ENCODE measurements at regions not wholly inside any gene's neighbourhood (a gene's known extent, or its start where the extent isn't known, plus 50 kb on each side); places are given as distances from the start of the nearest gene placed in this dataset.

DNA sequence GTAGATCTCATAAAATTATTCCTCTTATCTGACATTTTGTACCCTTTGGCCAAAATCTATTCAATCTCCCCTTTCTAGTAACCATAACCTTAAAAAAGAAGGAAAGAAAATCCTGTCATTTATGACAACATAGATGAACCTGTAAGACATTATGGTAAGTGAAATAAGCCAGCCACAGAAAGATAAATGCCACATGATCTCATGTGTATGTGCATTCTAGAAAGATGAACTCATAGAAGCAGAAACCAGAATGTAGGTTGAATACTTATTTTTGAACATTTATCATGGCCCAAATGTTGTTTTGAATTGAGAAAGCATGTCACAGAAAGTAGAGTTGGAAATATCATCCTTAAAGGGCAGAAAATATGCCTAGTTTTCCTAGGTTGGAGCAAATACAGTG, 1053.6 kb downstream of the SLC6A15 start:
- TF ChIP-seq, protein P1, sequence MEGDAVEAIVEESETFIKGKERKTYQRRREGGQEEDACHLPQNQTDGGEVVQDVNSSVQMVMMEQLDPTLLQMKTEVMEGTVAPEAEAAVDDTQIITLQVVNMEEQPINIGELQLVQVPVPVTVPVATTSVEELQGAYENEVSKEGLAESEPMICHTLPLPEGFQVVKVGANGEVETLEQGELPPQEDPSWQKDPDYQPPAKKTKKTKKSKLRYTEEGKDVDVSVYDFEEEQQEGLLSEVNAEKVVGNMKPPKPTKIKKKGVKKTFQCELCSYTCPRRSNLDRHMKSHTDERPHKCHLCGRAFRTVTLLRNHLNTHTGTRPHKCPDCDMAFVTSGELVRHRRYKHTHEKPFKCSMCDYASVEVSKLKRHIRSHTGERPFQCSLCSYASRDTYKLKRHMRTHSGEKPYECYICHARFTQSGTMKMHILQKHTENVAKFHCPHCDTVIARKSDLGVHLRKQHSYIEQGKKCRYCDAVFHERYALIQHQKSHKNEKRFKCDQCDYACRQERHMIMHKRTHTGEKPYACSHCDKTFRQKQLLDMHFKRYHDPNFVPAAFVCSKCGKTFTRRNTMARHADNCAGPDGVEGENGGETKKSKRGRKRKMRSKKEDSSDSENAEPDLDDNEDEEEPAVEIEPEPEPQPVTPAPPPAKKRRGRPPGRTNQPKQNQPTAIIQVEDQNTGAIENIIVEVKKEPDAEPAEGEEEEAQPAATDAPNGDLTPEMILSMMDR (IDR thresholded peaks at IDR 0.05), result no peak
- no peak for TF ChIP-seq EP300 (IDR thresholded peaks at IDR 0.05)
- TF ChIP-seq POLR2A (IDR thresholded peaks at IDR 0.05), result no peak
- Histone ChIP-seq H3K9me3 (peaks cover 0 to 36% (median 0%) of the 10 kb centered on the region in 4 donors), H3K4me3 (no peak overlapping the region), H3K27me3 (no peaks in the 10 kb centered on the region), H3K4me1 (no peaks in the 10 kb centered on the region), H3K36me3 (no peaks in the 10 kb centered on the region), H3K27ac (no peak overlapping the region)
- DNase-seq (ENCODE audit: low spot score in 2 of 2), result no peak

GRCh38 chr12:83856803-83857202, 1055.8 kb downstream of the SLC6A15 start:
- Histone ChIP-seq H3K36me3 (no peaks in the 10 kb centered on the region), H3K27me3 (no peaks in the 10 kb centered on the region), H3K27ac (no peak overlapping the region), H3K4me3 (no peak overlapping the region), H3K4me1 (no peaks in the 10 kb centered on the region), H3K9me3 (peaks cover 0 to 36% (median 0%) of the 10 kb centered on the region in 4 donors)
- TF ChIP-seq, protein P1 (IDR thresholded peaks at IDR 0.05), result no peak
- TF ChIP-seq POLR2A (IDR thresholded peaks at IDR 0.05) (no peak), EP300 (IDR thresholded peaks at IDR 0.05) (no peak)
- no peak for DNase-seq (ENCODE audit: low spot score in 2 of 2)

GRCh38 chr12:83850531-83850930, 1062.1 kb downstream of the SLC6A15 start:
- H3K36me3 ChIP-seq, result no peaks in the 10 kb centered on the region
- 65 to 90% methylated on average over 2 of the region's 2 CpGs for WGBS, 2 donors
- no peaks in the 10 kb centered on the region for H3K4me1 ChIP-seq
- peaks cover 0 to 5% (median 0%) of the 10 kb centered on the region in 4 donors for H3K9me3 ChIP-seq
- H3K4me3 ChIP-seq, result no peak overlapping the region
- H3K27ac ChIP-seq, result no peak overlapping the region
- H3K27me3 ChIP-seq, result no peaks in the 10 kb centered on the region
- TF ChIP-seq, protein P1 (IDR thresholded peaks at IDR 0.05), result no peak
- no peak for DNase-seq (ENCODE audit: low spot score in 2 of 2)

DNA sequence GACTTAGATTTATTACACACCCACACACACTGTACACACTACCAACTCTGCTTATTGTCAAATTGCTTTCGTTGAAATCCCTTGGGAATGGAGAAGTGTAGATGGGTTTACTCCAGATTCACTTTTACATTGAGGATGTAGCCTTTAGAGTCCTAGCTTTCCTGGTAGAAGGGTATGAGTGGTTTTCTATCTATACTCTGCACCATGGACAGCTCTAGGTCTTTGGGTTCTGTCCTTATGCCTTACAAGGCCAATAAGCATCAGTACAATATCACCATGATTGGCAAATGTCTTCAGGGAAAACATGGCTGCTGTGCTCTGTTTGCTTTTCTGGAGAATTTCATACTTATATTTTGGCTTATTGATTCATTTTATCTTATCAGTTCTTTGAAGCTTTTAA, 1063.9 kb downstream of the SLC6A15 start:
- Histone ChIP-seq H3K4me3 (no peak overlapping the region), H3K36me3 (no peaks in the 10 kb centered on the region), H3K4me1 (peaks cover 0 to 2% (median 0%) of the 10 kb centered on the region in 4 donors), H3K27ac (no peak overlapping the region), H3K27me3 (no peaks in the 10 kb centered on the region), H3K9me3 (no peaks in the 10 kb centered on the region)
- DNase-seq (ENCODE audit: low spot score in 2 of 2), result no peak
- 79 to 92% methylated on average over 1 of the region's 1 CpG for WGBS, 2 donors
- TF ChIP-seq POLR2A (IDR thresholded peaks at IDR 0.05) (no peak), EP300 (IDR thresholded peaks at IDR 0.05) (no peak)
- TF ChIP-seq, protein P1 (IDR thresholded peaks at IDR 0.05), result no peak

- Histone ChIP-seq H3K9me3 (no peaks in the 10 kb centered on the region), H3K4me1 (peaks cover 0 to 4% (median 0%) of the 10 kb centered on the region in 4 donors), H3K36me3 (no peaks in the 10 kb centered on the region), H3K4me3 (no peak overlapping the region), H3K27ac (no peak overlapping the region), H3K27me3 (no peaks in the 10 kb centered on the region)
- no peak for DNase-seq (ENCODE audit: low spot score in 2 of 2)
- WGBS, 2 donors, result 17 to 19% methylated on average over 2 of the region's 2 CpGs
- TF ChIP-seq EP300 (IDR thresholded peaks at IDR 0.05), result no peak
- TF ChIP-seq POLR2A (IDR thresholded peaks at IDR 0.05), result no peak
- TF ChIP-seq, protein P1 (IDR thresholded peaks at IDR 0.05), result no peak
Observed at GRCh38 chr12:83843541-83843940, 1069.1 kb downstream of the SLC6A15 start.
